SK-N-SH (cell line): ENCODE measurements at regions not wholly inside any gene's neighbourhood (a gene's known extent, or its start where the extent isn't known, plus 50 kb on each side); places are given as distances from the start of the nearest gene placed in this dataset.
A peak's percentile ranks its signal among the peaks of the same experiment; 100 is the strongest.

Experiments
- CTCF ChIA-PET: fragments of 300-600, 350-600 bp; formaldehyde crosslinking; extraction: SDS; loops from one replicate; lab custom pipeline; 2021; lab: Yijun Ruan, JAX
- POLR2A ChIA-PET: fragments of 350-600 bp; sonication (Branson Sonifier 250); formaldehyde crosslinking; extraction: SDS; loops from one replicate; lab custom pipeline; 2020; ENCODE audit warnings: antibody characterized with exemption, inconsistent platforms; lab: Yijun Ruan, JAX
- DNase-seq: peaks from one replicate; pipeline ENCODE4 v3.0.0; 2012
- H2AFZ ChIP-seq: fragments of 200-600 bp; sonication (generic); 2 replicates; pipeline ENCODE4 v1.8.1; 2016; ENCODE audit warnings: antibody characterized with exemption, mild to moderate bottlenecking, low read depth
- H3F3A ChIP-seq: fragments of 200-600 bp; sonication (generic); replicated peaks from 2 replicates; pipeline ENCODE3; 2016; ENCODE audit warnings: antibody characterized with exemption, mild to moderate bottlenecking; ENCODE audit not compliant: insufficient read depth
- H3K27ac ChIP-seq, 2 experiments: fragments of 200-500 bp in 1 of 2; fragments of 200-600 bp in 1 of 2; sonication (Bioruptor generic) in 1 of 2; sonication (generic), shearing (Covaris generic) in 1 of 2; 2 replicates each; pipeline versions ENCODE4 v1.5.1 to v1.6.1; 2014 to 2016; ENCODE audit warnings: low read depth in 2 of 2, inconsistent platforms in 1 of 2, low read length in 1 of 2, mild to moderate bottlenecking in 1 of 2, mixed read lengths in 1 of 2
- H3K27me3 ChIP-seq: fragments of 200-600 bp; sonication (generic), shearing (Covaris generic); 2 replicates; pipeline ENCODE4 v1.6.1; 2016; ENCODE audit warnings: mixed run types; ENCODE audit not compliant: insufficient read depth
- H3K36me3 ChIP-seq, 2 experiments: fragments of 200-500 bp in 1 of 2; fragments of 200-600 bp in 1 of 2; sonication (Bioruptor generic) in 1 of 2; sonication (generic) in 1 of 2; replicated peaks in 1 of 2; 2 replicates each; pipeline versions ENCODE3 to v1.5.1; 2014 to 2016; ENCODE audit warnings: low read length in 1 of 2, mild to moderate bottlenecking in 1 of 2; ENCODE audit not compliant: insufficient read depth in 2 of 2, control insufficient read depth in 1 of 2
- H3K4me1 ChIP-seq, 2 experiments: fragments of 200-500 bp in 1 of 2; fragments of 200-600 bp in 1 of 2; sonication (Bioruptor generic) in 1 of 2; sonication (generic), shearing (Covaris generic) in 1 of 2; 2 replicates each; pipeline versions ENCODE4 v1.5.1 to v1.6.1; 2014 to 2016; ENCODE audit warnings: low read depth in 1 of 2, low read length in 1 of 2, mixed run types in 1 of 2; ENCODE audit not compliant: insufficient read depth in 2 of 2, control insufficient read depth in 1 of 2
- H3K4me2 ChIP-seq: fragments of 200-600 bp; sonication (generic), shearing (Covaris generic); 2 replicates; pipeline ENCODE4 v1.6.1; 2017; ENCODE audit warnings: mixed run types
- H3K4me3 ChIP-seq, 2 experiments: fragments of 200-500 bp in 1 of 2; fragments of 200-600 bp in 1 of 2; sonication (Bioruptor generic) in 1 of 2; sonication (generic), shearing (Covaris generic) in 1 of 2; 2 replicates each; pipeline versions ENCODE4 v1.5.1 to v1.8.1; 2014 to 2016; ENCODE audit warnings: low read depth in 2 of 2, inconsistent platforms in 1 of 2, low read length in 1 of 2, mild to moderate bottlenecking in 1 of 2, mixed read lengths in 1 of 2, moderate library complexity in 1 of 2
- H3K79me2 ChIP-seq: fragments of 200-600 bp; sonication (generic); 2 replicates; pipeline ENCODE4 v1.8.1; 2017; ENCODE audit warnings: mild to moderate bottlenecking; ENCODE audit not compliant: insufficient read depth
- H3K9ac ChIP-seq: fragments of 200-600 bp; sonication (generic); 2 replicates; pipeline ENCODE4 v1.6.1; 2017; ENCODE audit warnings: mixed run types
- H3K9me2 ChIP-seq: fragments of 200-600 bp; sonication (generic); 2 replicates; pipeline ENCODE4 v1.6.1; 2017; ENCODE audit warnings: mixed run types
- H3K9me3 ChIP-seq: fragments of 200-600 bp; sonication (generic); 2 replicates; pipeline ENCODE4 v1.6.1; 2017; ENCODE audit warnings: mixed run types, mild to moderate bottlenecking, moderate library complexity
- H4K20me1 ChIP-seq: fragments of 200-600 bp; sonication (generic); 2 replicates; pipeline ENCODE4 v1.6.1; 2017; ENCODE audit warnings: mild to moderate bottlenecking, mixed run types; ENCODE audit not compliant: insufficient read depth
- CHD2 ChIP-seq: fragments of 150-350 bp; IDR thresholded peaks from 2 replicates; pipeline ENCODE4 v1.6.1; 2018; ENCODE audit warnings: low read length; ENCODE audit not compliant: partially characterized antibody
- EP300 ChIP-seq, 2 experiments: IDR thresholded peaks; 2 replicates each; pipeline versions ENCODE4 v1.4.0 to v1.6.1; 2012; ENCODE audit warnings: borderline replicate concordance in 1 of 2, low read depth in 1 of 2, low read length in 1 of 2
- FOSL2 ChIP-seq: IDR thresholded peaks from 2 replicates; pipeline ENCODE4 v1.4.0; 2012; ENCODE audit warnings: low read depth, mild to moderate bottlenecking, moderate library complexity, borderline replicate concordance
- FOXJ3 ChIP-seq: sonication (generic); formaldehyde crosslinking; IDR thresholded peaks from 2 replicates; pipeline ENCODE4 v1.5.1; 2020; ENCODE audit warnings: mild to moderate bottlenecking, missing genetic modification reagents
- FOXM1 ChIP-seq: IDR thresholded peaks from 2 replicates; pipeline ENCODE4 v1.4.0; 2012; ENCODE audit warnings: low read depth, mild to moderate bottlenecking
- GABPA ChIP-seq: IDR thresholded peaks from 2 replicates; pipeline ENCODE4 v1.4.0; 2012; ENCODE audit warnings: low read depth, mild to moderate bottlenecking
- GATA2 ChIP-seq: sonication (generic); formaldehyde crosslinking; IDR thresholded peaks from 2 replicates; pipeline ENCODE4 v1.5.0; 2020; ENCODE audit warnings: mild to moderate bottlenecking, missing genetic modification reagents
- IRF3 ChIP-seq: fragments of 150-350 bp; IDR thresholded peaks from 2 replicates; pipeline ENCODE4 v1.6.1; 2016; ENCODE audit warnings: mild to moderate bottlenecking, low read depth, low read length
- MEF2A ChIP-seq: IDR thresholded peaks from 2 replicates; pipeline ENCODE4 v1.4.0; 2012; ENCODE audit warnings: low read depth, borderline replicate concordance
- MXI1 ChIP-seq: IDR thresholded peaks from 2 replicates; pipeline ENCODE4 v1.6.1; 2012; ENCODE audit warnings: mild to moderate bottlenecking, low read depth, low read length, improper control_type of control experiment
- NFIC ChIP-seq: IDR thresholded peaks from 2 replicates; pipeline ENCODE4 v1.4.0; 2012; ENCODE audit warnings: borderline replicate concordance
- PBX3 ChIP-seq: IDR thresholded peaks from 2 replicates; pipeline ENCODE4; 2012
- POLR2AphosphoS5 ChIP-seq: IDR thresholded peaks from 2 replicates; pipeline ENCODE4 v1.6.1; 2012; ENCODE audit warnings: low read depth, low read length
- RCOR1 ChIP-seq: fragments of 150-350 bp; IDR thresholded peaks from 2 replicates; pipeline ENCODE4 v1.6.1; 2017; ENCODE audit warnings: antibody characterized with exemption, low read length
- RFX5 ChIP-seq: IDR thresholded peaks from 2 replicates; pipeline ENCODE4 v1.6.1; 2012; ENCODE audit warnings: mild to moderate bottlenecking, improper control_type of control experiment, low read length
- RXRA ChIP-seq: IDR thresholded peaks from 2 replicates; pipeline ENCODE4 v1.4.0; 2012; ENCODE audit warnings: low read depth, mild to moderate bottlenecking, borderline replicate concordance
- SIN3A ChIP-seq: IDR thresholded peaks from 2 replicates; pipeline ENCODE4 v1.6.1; 2012; ENCODE audit warnings: low read depth, mild to moderate bottlenecking, low read length, moderate library complexity, borderline replicate concordance
- SMC3 ChIP-seq: IDR thresholded peaks from 2 replicates; pipeline ENCODE4 v1.6.1; 2012; ENCODE audit warnings: low read depth, low read length, improper control_type of control experiment
- TAF1 ChIP-seq: IDR thresholded peaks from 2 replicates; pipeline ENCODE4 v1.6.1; 2012; ENCODE audit warnings: low read depth, mild to moderate bottlenecking, low read length, moderate library complexity, borderline replicate concordance
- USF1 ChIP-seq: IDR thresholded peaks from 2 replicates; pipeline ENCODE4 v1.4.0; 2012; ENCODE audit warnings: low read depth, borderline replicate concordance
- ZBTB33 ChIP-seq: IDR thresholded peaks from 2 replicates; pipeline ENCODE4 v1.4.0; 2012; ENCODE audit warnings: low read depth, borderline replicate concordance
- WGBS: methylation state at CpG from one replicate; pipeline ENCODE4 v1.1.6; 2017; ENCODE audit warnings: low lambda C conversion rate; 5-methylcytosine and 5-hydroxymethylcytosine counted together
- TF ChIP-seq, protein P1 (sequence below): fragments of 150-350 bp; IDR thresholded peaks from 2 replicates; pipeline ENCODE4 v1.6.1; 2017; ENCODE audit warnings: antibody characterized with exemption, low read length, low read depth, borderline replicate concordance
- TF ChIP-seq, protein P2 (sequence below): IDR thresholded peaks from 2 replicates; pipeline ENCODE4 v1.6.1; 2012; ENCODE audit warnings: mild to moderate bottlenecking, low read depth, low read length, moderate library complexity

GRCh38 chr20:55478724-55479450, 526.4 kb downstream of the CBLN4 start:
- H3K9me2 ChIP-seq: no peaks in the 10 kb centered on the region
- 0% methylated on average over 2 of the region's 2 CpGs for WGBS
- no peak overlapping the region for H3K4me3 ChIP-seq
- DNase-seq: peak; percentile 56
- H3K27ac ChIP-seq: peak overlapping the region in 1 of 2 experiments; percentile 97; a peak in 2 of 4 replicates
- H3K9ac ChIP-seq: no peak overlapping the region
- H3K79me2 ChIP-seq: no peaks in the 10 kb centered on the region
- no peaks in the 10 kb centered on the region for H3K9me3 ChIP-seq
- no peaks in the 10 kb centered on the region for H4K20me1 ChIP-seq
- no peaks in the 10 kb centered on the region for H3F3A ChIP-seq
- no peaks in the 10 kb centered on the region for H3K27me3 ChIP-seq
- ChIA-PET POLR2A (no interaction called here), CTCF (interaction anchor here (0.7 kb wide), 1 partner anchor 540 kb away, joined by 3 read pairs; no protein-coding TSS in a partner anchor)
- no peaks in the 10 kb centered on the region for H3K36me3 ChIP-seq
- no peak overlapping the region for H2AFZ ChIP-seq
- H3K4me2 ChIP-seq: no peak overlapping the region
- peaks cover 0 to 2% of the 10 kb centered on the region in 2 experiments; a peak in 2 of 4 replicates for H3K4me1 ChIP-seq
- no peak for TF ChIP-seq RXRA
- peak; percentile 78; the same call in 1 of the 2 replicates for TF ChIP-seq FOXJ3 (CRISPR knock-in tag)
- no peak for TF ChIP-seq NFIC
- no peak for TF ChIP-seq MEF2A
- no peak for TF ChIP-seq PBX3
- TF ChIP-seq ZBTB33: no peak
- TF ChIP-seq POLR2AphosphoS5: 0 out of 2 replicates have a peak, but pooled peaks have one; percentile 24
- TF ChIP-seq, protein P1, sequence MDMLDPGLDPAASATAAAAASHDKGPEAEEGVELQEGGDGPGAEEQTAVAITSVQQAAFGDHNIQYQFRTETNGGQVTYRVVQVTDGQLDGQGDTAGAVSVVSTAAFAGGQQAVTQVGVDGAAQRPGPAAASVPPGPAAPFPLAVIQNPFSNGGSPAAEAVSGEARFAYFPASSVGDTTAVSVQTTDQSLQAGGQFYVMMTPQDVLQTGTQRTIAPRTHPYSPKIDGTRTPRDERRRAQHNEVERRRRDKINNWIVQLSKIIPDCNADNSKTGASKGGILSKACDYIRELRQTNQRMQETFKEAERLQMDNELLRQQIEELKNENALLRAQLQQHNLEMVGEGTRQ: no peak
- no peak for TF ChIP-seq GABPA
- TF ChIP-seq TAF1: no peak
- TF ChIP-seq MXI1: peak; percentile 21; the same call in 1 of the 2 replicates
- no peak; the same call in 1 of the 2 replicates for TF ChIP-seq SMC3
- no peak for TF ChIP-seq CHD2
- no peak for TF ChIP-seq SIN3A
- no peak for TF ChIP-seq USF1
- no peak for TF ChIP-seq FOSL2
- no peak for TF ChIP-seq IRF3
- TF ChIP-seq FOXM1: no peak
- peak in 1 of 2 experiments; percentile 92; a peak in 2 of 4 replicates for TF ChIP-seq EP300 (IDR thresholded peaks at IDR 0.05; ENCODE audit: borderline replicate concordance in 1 of 2, low read depth in 1 of 2, low read length in 1 of 2)
- TF ChIP-seq, protein P2, sequence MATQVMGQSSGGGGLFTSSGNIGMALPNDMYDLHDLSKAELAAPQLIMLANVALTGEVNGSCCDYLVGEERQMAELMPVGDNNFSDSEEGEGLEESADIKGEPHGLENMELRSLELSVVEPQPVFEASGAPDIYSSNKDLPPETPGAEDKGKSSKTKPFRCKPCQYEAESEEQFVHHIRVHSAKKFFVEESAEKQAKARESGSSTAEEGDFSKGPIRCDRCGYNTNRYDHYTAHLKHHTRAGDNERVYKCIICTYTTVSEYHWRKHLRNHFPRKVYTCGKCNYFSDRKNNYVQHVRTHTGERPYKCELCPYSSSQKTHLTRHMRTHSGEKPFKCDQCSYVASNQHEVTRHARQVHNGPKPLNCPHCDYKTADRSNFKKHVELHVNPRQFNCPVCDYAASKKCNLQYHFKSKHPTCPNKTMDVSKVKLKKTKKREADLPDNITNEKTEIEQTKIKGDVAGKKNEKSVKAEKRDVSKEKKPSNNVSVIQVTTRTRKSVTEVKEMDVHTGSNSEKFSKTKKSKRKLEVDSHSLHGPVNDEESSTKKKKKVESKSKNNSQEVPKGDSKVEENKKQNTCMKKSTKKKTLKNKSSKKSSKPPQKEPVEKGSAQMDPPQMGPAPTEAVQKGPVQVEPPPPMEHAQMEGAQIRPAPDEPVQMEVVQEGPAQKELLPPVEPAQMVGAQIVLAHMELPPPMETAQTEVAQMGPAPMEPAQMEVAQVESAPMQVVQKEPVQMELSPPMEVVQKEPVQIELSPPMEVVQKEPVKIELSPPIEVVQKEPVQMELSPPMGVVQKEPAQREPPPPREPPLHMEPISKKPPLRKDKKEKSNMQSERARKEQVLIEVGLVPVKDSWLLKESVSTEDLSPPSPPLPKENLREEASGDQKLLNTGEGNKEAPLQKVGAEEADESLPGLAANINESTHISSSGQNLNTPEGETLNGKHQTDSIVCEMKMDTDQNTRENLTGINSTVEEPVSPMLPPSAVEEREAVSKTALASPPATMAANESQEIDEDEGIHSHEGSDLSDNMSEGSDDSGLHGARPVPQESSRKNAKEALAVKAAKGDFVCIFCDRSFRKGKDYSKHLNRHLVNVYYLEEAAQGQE: no peak
- TF ChIP-seq RCOR1: peak; percentile 76
- TF ChIP-seq RFX5: no peak
- peak; percentile 85 for TF ChIP-seq GATA2 (CRISPR knock-in tag)
